ENCODE measurements at regions not wholly inside any gene's neighbourhood (a gene's known extent, or its start where the extent isn't known, plus 50 kb on each side); places are given as distances from the start of the nearest gene placed in this dataset.

DNA sequence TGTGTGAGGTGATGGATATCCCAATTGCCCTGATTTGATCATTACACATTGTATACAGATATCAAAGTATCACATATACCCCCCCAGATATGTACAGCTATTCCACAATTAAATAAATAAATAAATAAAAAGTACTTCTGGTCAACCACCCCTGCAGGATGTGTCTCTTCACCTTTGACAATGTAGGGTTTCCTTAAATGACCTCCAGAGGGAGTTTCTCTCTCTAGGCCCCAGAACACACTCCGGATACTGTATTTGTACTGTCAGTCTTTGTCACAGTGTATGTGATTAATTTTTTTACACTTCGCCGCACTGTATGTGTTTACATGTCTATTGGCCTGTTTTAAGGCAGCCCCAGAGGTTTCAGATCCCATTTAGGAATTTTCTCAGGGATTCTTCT lies 123.6 kb downstream of the ADCYAP1R1 start:
- no peak for TF ChIP-seq ZNF70 (CRISPR knock-in tag; IDR thresholded peaks at IDR 0.05)
- TF ChIP-seq TCF4 (CRISPR knock-in tag; IDR thresholded peaks at IDR 0.05; ENCODE audit: borderline replicate concordance): no peak

Data from SK-N-SH treated with all-trans-retinoic acid at 6 μM for 48 hours (cell line).